ENCODE measurements at regions not wholly inside any gene's neighbourhood (a gene's known extent, or its start where the extent isn't known, plus 50 kb on each side); places are given as distances from the start of the nearest gene placed in this dataset.

DNA sequence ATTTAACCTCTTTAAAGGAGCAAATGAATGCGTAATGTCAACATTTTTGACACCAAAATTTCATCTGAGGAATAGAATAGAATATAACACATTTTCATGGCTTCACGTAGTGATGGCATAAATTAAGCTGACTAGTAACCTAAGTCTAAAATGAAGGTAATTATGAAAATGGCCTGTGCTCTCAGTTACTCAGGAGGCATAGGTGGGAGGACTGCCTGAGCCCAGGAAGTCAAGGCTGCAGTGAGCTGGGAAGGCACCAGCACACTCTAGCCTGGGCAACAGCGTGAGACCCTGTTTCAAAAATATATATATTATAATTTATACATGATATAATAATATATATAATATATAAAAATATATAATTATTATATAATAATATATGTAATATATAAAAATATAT, 383.2 kb upstream of the ATP2B1 start:
- TF ChIP-seq, protein P1, sequence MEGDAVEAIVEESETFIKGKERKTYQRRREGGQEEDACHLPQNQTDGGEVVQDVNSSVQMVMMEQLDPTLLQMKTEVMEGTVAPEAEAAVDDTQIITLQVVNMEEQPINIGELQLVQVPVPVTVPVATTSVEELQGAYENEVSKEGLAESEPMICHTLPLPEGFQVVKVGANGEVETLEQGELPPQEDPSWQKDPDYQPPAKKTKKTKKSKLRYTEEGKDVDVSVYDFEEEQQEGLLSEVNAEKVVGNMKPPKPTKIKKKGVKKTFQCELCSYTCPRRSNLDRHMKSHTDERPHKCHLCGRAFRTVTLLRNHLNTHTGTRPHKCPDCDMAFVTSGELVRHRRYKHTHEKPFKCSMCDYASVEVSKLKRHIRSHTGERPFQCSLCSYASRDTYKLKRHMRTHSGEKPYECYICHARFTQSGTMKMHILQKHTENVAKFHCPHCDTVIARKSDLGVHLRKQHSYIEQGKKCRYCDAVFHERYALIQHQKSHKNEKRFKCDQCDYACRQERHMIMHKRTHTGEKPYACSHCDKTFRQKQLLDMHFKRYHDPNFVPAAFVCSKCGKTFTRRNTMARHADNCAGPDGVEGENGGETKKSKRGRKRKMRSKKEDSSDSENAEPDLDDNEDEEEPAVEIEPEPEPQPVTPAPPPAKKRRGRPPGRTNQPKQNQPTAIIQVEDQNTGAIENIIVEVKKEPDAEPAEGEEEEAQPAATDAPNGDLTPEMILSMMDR (IDR thresholded peaks at IDR 0.05): no peak

DNA sequence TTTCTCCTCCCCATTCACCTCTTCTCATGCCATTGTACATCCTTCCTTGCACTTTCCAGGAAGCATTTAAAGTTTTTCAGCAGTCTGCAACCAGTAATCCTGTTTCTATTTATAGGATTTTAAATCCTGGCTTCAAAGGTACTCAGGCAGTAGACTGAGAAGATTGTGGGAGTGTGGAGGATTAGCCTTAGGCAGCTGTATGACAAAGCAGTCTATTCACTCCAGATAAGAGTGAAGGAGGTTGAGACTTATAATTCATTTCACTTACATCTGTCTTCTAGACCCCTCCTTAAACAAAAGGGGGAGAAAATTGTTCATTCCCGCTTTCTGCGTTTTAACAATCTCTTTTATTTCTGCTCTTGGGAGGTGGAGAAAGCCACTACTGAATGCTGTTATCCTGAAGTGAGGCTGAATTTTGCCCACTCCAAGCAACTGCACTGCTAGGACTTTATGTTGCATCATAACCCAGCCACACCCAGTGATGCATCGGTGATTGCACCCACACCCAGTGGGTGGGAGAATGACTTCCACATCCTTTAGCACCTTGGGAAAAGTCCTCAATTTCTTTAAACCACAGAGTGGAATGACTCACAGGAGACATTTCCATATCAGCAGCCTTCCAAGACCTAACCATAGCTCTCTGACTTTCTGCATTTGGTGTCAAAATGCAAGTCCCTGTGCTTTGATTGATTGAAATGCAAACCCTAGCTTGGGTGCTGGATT, 382.5 kb upstream of the ATP2B1 start:
- TF ChIP-seq, protein P1 (IDR thresholded peaks at IDR 0.05): no peak

DNA sequence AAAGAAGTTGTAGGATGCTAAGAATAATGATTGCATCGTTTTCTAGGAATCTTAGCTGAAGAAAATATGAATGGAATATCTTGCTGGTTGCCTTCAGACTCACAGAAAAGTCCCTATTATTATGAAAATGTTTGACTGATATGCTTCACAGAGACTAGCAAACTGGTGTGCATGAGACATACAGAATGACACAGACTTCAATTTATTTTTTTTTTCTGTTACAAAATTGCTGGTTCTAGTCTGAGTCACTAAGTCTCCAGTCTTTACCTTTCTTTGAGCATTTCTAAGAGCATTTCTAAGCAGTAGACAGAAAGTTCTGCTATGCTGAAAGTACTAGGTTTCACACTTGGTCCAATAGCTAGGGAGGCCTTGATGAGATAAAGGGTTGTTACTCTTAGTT, 377.6 kb upstream of the ATP2B1 start:
- TF ChIP-seq, protein P1 (IDR thresholded peaks at IDR 0.05): no peak

DNA sequence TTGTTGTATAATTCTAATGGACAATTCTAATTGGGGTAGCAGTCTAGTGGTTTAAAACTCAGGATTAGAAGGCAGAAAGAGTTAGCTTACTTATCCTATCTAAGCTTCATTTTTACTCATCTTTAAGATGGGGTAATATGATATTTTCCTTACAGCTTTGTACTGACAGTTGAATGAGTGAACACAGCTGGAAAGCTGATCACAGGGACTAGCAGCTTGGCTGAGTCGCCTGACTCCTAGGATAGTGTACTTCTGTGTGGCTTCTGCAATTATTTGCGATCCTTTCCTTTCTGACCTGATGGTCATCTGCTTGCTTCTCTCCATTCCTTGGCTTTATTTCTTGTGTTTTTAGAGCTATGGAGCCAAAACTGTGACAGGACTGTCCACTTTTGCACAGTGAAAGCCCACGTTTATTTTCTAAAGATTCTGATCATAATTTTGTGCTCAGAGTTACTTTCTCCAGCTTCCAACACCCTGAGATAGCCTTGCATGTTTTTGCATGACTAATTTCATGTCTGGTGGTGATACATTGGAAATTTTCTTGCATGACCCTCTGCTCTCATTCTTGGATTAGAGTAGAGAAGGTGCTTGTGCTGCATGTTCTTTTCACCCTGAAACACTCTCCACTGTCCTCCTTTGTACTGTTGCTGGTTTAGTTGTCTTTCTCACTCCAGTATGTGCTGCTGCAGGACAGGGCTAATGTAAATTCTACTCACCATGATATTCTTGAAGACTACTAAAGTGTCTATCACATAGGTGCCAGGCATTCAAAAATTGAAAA, 377.0 kb upstream of the ATP2B1 start:
- TF ChIP-seq, protein P1 (IDR thresholded peaks at IDR 0.05): no peak

DNA sequence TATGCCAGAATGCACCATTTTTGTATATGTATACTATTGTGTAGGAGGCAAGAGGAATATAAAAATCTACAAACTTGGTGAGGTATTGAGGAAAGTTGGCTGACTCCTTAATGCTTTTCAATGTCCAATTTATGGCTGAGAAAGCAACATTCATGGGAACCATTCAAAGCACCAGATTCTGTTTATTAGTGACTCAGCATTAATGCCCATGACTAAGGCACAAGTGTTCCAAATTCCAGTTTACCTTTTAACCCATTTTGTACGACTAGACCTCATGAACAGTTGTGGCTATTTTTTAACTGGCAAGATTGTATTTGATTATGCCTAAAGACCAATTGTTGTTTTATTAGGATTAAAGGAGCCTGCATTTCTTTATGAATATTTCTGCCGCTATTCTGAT, 375.4 kb upstream of the ATP2B1 start:
- TF ChIP-seq, protein P1 (IDR thresholded peaks at IDR 0.05): no peak

DNA sequence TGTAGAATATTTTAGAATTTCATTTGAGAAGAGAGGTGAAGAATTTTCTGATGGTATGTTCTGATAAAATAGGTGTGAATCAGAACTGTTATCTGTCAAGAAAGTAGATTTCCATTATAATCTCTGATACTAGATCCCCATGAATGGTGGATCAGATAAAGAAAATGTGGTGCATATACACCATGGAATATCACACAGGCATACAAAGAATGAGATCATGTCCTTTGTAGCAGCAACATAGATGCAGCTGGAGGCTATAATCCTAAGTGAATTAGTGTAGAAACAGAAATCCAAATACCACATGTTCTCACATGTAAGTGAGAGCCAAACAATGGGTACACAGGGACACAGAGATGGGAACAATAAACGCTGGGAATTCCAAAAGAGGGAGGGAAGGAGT, 372.0 kb upstream of the ATP2B1 start:
- TF ChIP-seq, protein P1 (IDR thresholded peaks at IDR 0.05): no peak

- TF ChIP-seq, protein P1 (IDR thresholded peaks at IDR 0.05): no peak
Observed at GRCh38 chr12:90079529-90080210, 371.0 kb upstream of the ATP2B1 start.

Data from LNCAP (cell line).